ENCODE measurements at regions not wholly inside any gene's neighbourhood (a gene's known extent, or its start where the extent isn't known, plus 50 kb on each side); places are given as distances from the start of the nearest gene placed in this dataset.
A peak's percentile ranks its signal among the peaks of the same experiment; 100 is the strongest.

DNA sequence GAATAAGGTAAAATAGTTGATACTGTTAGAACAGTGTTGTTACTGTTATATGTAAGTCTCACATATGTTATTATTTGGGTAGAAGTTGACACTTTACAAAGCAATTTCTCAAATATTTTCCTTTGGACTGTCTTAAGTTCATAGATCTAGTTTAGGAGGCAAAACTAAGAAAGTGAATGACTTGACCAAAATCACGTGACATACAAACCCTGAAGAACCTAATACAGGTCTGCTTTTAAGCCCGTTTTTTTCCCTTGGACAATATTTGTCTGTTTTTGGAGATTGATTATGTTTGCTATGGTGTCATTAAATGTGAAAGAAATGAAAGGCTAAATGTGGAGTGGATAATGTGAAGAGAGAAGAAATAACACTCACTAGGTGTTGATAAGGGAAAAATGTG is 644.9 kb upstream of the PITX2 start:
- Histone ChIP-seq H3K27ac (no peak overlapping the region), H3K4me3 (no peak overlapping the region), H3K27me3 (no peaks in the 10 kb centered on the region), H3K4me1 (peaks cover 16 to 19% of the 10 kb centered on the region in 2 donors), H3K36me3 (no peaks in the 10 kb centered on the region), H3K9me3 (no peaks in the 10 kb centered on the region)
- intact Hi-C loops (cut with DNase I; ENCODE audit: low total_unique reads) (no loop called here), in situ Hi-C loops (cut with MboI; ENCODE audit: low sequenced_read_pairs in 4 of 4) (no loop called here)
- TF ChIP-seq POLR2A (IDR thresholded peaks at IDR 0.05): no peak
- no peak for TF ChIP-seq CTCF (IDR thresholded peaks at IDR 0.05 in 4 of 5, conservative IDR thresholded peaks at IDR 0.05 in 1 of 5)
- no peak for ATAC-seq
- DNase-seq: no peak

- intact Hi-C loops (cut with DNase I; ENCODE audit: low total_unique reads): no loop called here
- no peaks in the 10 kb centered on the region for H3K9me3 ChIP-seq
- peaks cover 16 to 19% of the 10 kb centered on the region in 2 donors for H3K4me1 ChIP-seq
- ATAC-seq: peak; percentile 93 to 95
- H3K27ac ChIP-seq: peak overlapping the region in 2 of 4 donors; percentile 37 to 48
- DNase-seq: no peak
- H3K27me3 ChIP-seq: no peaks in the 10 kb centered on the region
- H3K36me3 ChIP-seq: no peaks in the 10 kb centered on the region
- no peak for TF ChIP-seq CTCF (IDR thresholded peaks at IDR 0.05 in 4 of 5, conservative IDR thresholded peaks at IDR 0.05 in 1 of 5)
- TF ChIP-seq POLR2A (IDR thresholded peaks at IDR 0.05): no peak
- in situ Hi-C loops (cut with MboI; ENCODE audit: low sequenced_read_pairs in 4 of 4): no loop called here
- peak overlapping the region in 2 of 4 donors; percentile 25 to 44 for H3K4me3 ChIP-seq
Observed at GRCh38 chr4:111268769-111269414, 646.0 kb upstream of the PITX2 start.

DNA sequence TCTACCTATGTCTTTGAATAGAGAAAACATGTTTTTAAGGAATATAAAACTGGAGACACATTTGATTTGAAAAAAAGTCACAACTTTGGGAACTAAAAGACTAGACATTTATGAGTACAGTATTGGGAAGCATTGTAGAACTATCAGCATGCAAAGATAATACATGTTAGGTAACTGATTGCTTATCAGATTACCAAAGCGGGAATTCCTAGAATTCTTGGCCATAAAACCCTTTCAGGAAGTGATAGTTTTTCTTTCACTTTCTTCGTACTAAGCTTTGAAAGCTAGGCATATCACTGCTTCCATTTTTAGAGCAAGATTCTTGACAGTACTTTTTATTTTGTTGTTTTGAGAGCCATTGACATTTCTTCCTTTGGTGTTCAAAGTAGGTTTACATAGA is 646.6 kb upstream of the PITX2 start:
- peak overlapping the region in 1 of 4 donors; percentile 44 for H3K4me3 ChIP-seq
- intact Hi-C loops (cut with DNase I; ENCODE audit: low total_unique reads): no loop called here
- no peaks in the 10 kb centered on the region for H3K27me3 ChIP-seq
- DNase-seq: no peak
- H3K27ac ChIP-seq: peak overlapping the region in 2 of 4 donors; percentile 37 to 48
- no peak for ATAC-seq
- H3K9me3 ChIP-seq: no peaks in the 10 kb centered on the region
- H3K36me3 ChIP-seq: no peaks in the 10 kb centered on the region
- peaks cover 16% of the 10 kb centered on the region in 2 donors for H3K4me1 ChIP-seq
- in situ Hi-C loops (cut with MboI; ENCODE audit: low sequenced_read_pairs in 4 of 4): no loop called here
- TF ChIP-seq POLR2A (IDR thresholded peaks at IDR 0.05) (no peak), CTCF (IDR thresholded peaks at IDR 0.05 in 4 of 5, conservative IDR thresholded peaks at IDR 0.05 in 1 of 5) (no peak)

- Histone ChIP-seq H3K36me3 (no peaks in the 10 kb centered on the region), H3K4me1 (peaks cover 9 to 10% of the 10 kb centered on the region in 2 donors), H3K27ac (no peak overlapping the region), H3K27me3 (no peaks in the 10 kb centered on the region), H3K4me3 (no peak overlapping the region), H3K9me3 (no peaks in the 10 kb centered on the region)
- no peak for DNase-seq
- intact Hi-C loops (cut with DNase I; ENCODE audit: low total_unique reads): no loop called here
- in situ Hi-C loops (cut with MboI; ENCODE audit: low sequenced_read_pairs in 4 of 4): no loop called here
- ATAC-seq: no peak
- TF ChIP-seq CTCF (IDR thresholded peaks at IDR 0.05 in 4 of 5, conservative IDR thresholded peaks at IDR 0.05 in 1 of 5) (no peak), POLR2A (IDR thresholded peaks at IDR 0.05) (no peak)
Observed at GRCh38 chr4:111274060-111274459, 651.2 kb upstream of the PITX2 start.

DNA sequence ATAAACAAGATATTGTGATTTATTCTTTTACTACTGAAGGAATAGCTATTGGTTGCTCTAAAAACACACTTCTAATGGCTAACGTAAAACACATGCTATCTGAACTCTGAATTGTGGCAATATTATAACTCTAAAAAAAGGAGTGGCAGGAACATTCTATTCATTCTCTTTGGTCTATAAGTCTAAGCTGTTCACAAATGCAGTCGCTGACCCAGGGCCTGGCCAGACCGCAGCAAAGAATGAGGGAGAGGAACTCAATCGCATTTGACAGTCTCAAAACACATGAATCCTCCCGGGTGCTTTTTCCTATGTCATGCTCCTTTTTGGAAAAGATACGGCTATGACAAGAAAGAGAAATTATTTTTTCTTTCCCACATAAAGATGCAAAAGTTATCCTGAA is 651.6 kb upstream of the PITX2 start:
- ATAC-seq: no peak
- no peak overlapping the region for H3K27ac ChIP-seq
- H3K4me1 ChIP-seq: peaks cover 5 to 6% of the 10 kb centered on the region in 2 donors
- no peaks in the 10 kb centered on the region for H3K9me3 ChIP-seq
- no peak for DNase-seq
- H3K27me3 ChIP-seq: no peaks in the 10 kb centered on the region
- H3K36me3 ChIP-seq: no peaks in the 10 kb centered on the region
- in situ Hi-C loops (cut with MboI; ENCODE audit: low sequenced_read_pairs in 4 of 4) (no loop called here), intact Hi-C loops (cut with DNase I; ENCODE audit: low total_unique reads) (no loop called here)
- no peak for TF ChIP-seq CTCF (IDR thresholded peaks at IDR 0.05 in 4 of 5, conservative IDR thresholded peaks at IDR 0.05 in 1 of 5)
- no peak for TF ChIP-seq POLR2A (IDR thresholded peaks at IDR 0.05)
- no peak overlapping the region for H3K4me3 ChIP-seq
